ENCODE measurements at regions not wholly inside any gene's neighbourhood (a gene's known extent, or its start where the extent isn't known, plus 50 kb on each side); places are given as distances from the start of the nearest gene placed in this dataset.

GRCh38 chr1:58223522-58223921 is 323.0 kb downstream of the OMA1 start:
- TF ChIP-seq CTCF (IDR thresholded peaks at IDR 0.05; ENCODE audit: low read depth, low read length, missing input control) (no peak), REST (IDR thresholded peaks at IDR 0.05) (no peak), SP1 (IDR thresholded peaks at IDR 0.05) (no peak), JUND (IDR thresholded peaks at IDR 0.05) (no peak), RAD21 (IDR thresholded peaks at IDR 0.05) (no peak), YY1 (IDR thresholded peaks at IDR 0.05) (no peak), ZBTB33 (IDR thresholded peaks at IDR 0.05) (no peak), TAF1 (conservative IDR thresholded peaks at IDR 0.05) (no peak), GABPA (IDR thresholded peaks at IDR 0.05 in 1 of 2, conservative IDR thresholded peaks at IDR 0.05 in 1 of 2) (no peak), RXRA (IDR thresholded peaks at IDR 0.05) (no peak)

All from liver (tissue), 3 donors.